Esophagus squamous epithelium (tissue), 5 donors: ENCODE measurements at regions not wholly inside any gene's neighbourhood (a gene's known extent, or its start where the extent isn't known, plus 50 kb on each side); places are given as distances from the start of the nearest gene placed in this dataset.

ENCODE experiments used
- DNase-seq: peaks from one replicate; lab custom pipeline; 2025; lab: John Stamatoyannopoulos, UW
- H3K27ac ChIP-seq, 4 donors: fragments of 200-600 bp; sonication (generic); one replicate each; pipeline ENCODE4 v1.5.1; 2016 to 2019; ENCODE audit warnings: mild to moderate bottlenecking in 1 of 4
- H3K27me3 ChIP-seq, 4 donors: fragments of 200-600 bp; sonication (generic); 1 replicate in 3 of 4; 2 replicates in 1 of 4; pipeline versions ENCODE4 v1.5.1 to v1.6.0; 2017 to 2021; ENCODE audit warnings: antibody characterized with exemption in 1 of 4
- H3K36me3 ChIP-seq, 3 donors: fragments of 200-600 bp; sonication (generic); one replicate each; pipeline ENCODE4 v1.5.1; 2016 to 2019
- H3K4me1 ChIP-seq, 3 donors: fragments of 200-600 bp; sonication (generic); one replicate each; pipeline ENCODE4 v1.5.1; 2017 to 2019
- H3K4me3 ChIP-seq, 4 donors: fragments of 200-600 bp; sonication (generic); 1 replicate in 3 of 4; 2 replicates in 1 of 4; pipeline ENCODE4 v1.5.1; 2016 to 2019; ENCODE audit warnings: mild to moderate bottlenecking in 2 of 4, moderate library complexity in 1 of 4
- H3K9me3 ChIP-seq, 3 donors: fragments of 200-600 bp; sonication (generic); one replicate each; pipeline ENCODE4 v1.5.1; 2016 to 2019
- CTCF ChIP-seq, 6 experiments: fragments of 450-650 bp in 4 of 6; fragments of 200-600 bp in 2 of 6; sonication (generic) in 2 of 6; IDR thresholded peaks; one replicate each; pipeline ENCODE4 v1.5.1; 2016 to 2019; ENCODE audit warnings: antibody characterized with exemption in 6 of 6, mild to moderate bottlenecking in 4 of 6, moderate library complexity in 4 of 6
- POLR2A ChIP-seq, 4 donors: fragments of 450-650 bp; IDR thresholded peaks; one replicate each; pipeline ENCODE4 v1.6.1; 2017; ENCODE audit warnings: antibody characterized with exemption in 4 of 4, mild to moderate bottlenecking in 4 of 4, moderate library complexity in 3 of 4
- WGBS, 2 donors: methylation state at CpG; one replicate each; pipeline ENCODE4 v1.1.5; 2018; 5-methylcytosine and 5-hydroxymethylcytosine counted together
- intact Hi-C: fragments of 100-400 bp; cut with DNase I; formaldehyde crosslinking; loops from one replicate; pipeline ENCODE4 v1.15.0; 2022
- donor health status: DM: yes; HTN: yes; CAD: no.

- H3K36me3 ChIP-seq = no peaks in the 10 kb centered on the region
- H3K27ac ChIP-seq = no peak overlapping the region
- intact Hi-C loops = no loop called here
- no peaks in the 10 kb centered on the region for H3K4me1 ChIP-seq
- DNase-seq = no peak
- no peaks in the 10 kb centered on the region for H3K9me3 ChIP-seq
- 76 to 89% methylated on average over 5 to 6 of the region's 8 CpGs for WGBS, 2 donors
- TF ChIP-seq POLR2A (IDR thresholded peaks at IDR 0.05) (no peak), CTCF (IDR thresholded peaks at IDR 0.05) (no peak)
- no peaks in the 10 kb centered on the region for H3K27me3 ChIP-seq
- no peak overlapping the region for H3K4me3 ChIP-seq
Observed at GRCh38 chr11:37774441-37774840, 1176.4 kb upstream of the RAG2 start.

GRCh38 chr11:37770145-37770544 is 1172.1 kb upstream of the RAG2 start:
- intact Hi-C loops = no loop called here

GRCh38 chr11:37762079-37762478 is 1164.0 kb upstream of the RAG2 start:
- Histone ChIP-seq H3K4me1 (no peaks in the 10 kb centered on the region), H3K27me3 (no peaks in the 10 kb centered on the region), H3K9me3 (no peaks in the 10 kb centered on the region), H3K4me3 (no peak overlapping the region), H3K27ac (no peak overlapping the region), H3K36me3 (no peaks in the 10 kb centered on the region)
- no peak for DNase-seq
- TF ChIP-seq POLR2A (IDR thresholded peaks at IDR 0.05) (no peak), CTCF (IDR thresholded peaks at IDR 0.05) (no peak)
- 79 to 87% methylated on average over 3 of the region's 3 CpGs for WGBS, 2 donors
- intact Hi-C loops = no loop called here

More at GRCh38 chr11:37770145-37770544, 1172.1 kb upstream of the RAG2 start:
- Histone ChIP-seq H3K36me3 (no peaks in the 10 kb centered on the region), H3K9me3 (no peaks in the 10 kb centered on the region), H3K4me1 (no peaks in the 10 kb centered on the region), H3K4me3 (no peak overlapping the region), H3K27ac (no peak overlapping the region), H3K27me3 (no peaks in the 10 kb centered on the region)
- TF ChIP-seq CTCF (IDR thresholded peaks at IDR 0.05) (no peak), POLR2A (IDR thresholded peaks at IDR 0.05) (no peak)
- WGBS, 2 donors = 48 to 63% methylated on average over 1 of the region's 1 CpG
- no peak for DNase-seq

- Histone ChIP-seq H3K4me1 (no peaks in the 10 kb centered on the region), H3K36me3 (no peaks in the 10 kb centered on the region), H3K4me3 (no peak overlapping the region), H3K9me3 (no peaks in the 10 kb centered on the region), H3K27ac (no peak overlapping the region), H3K27me3 (no peaks in the 10 kb centered on the region)
- no peak for TF ChIP-seq POLR2A (IDR thresholded peaks at IDR 0.05)
- TF ChIP-seq CTCF (IDR thresholded peaks at IDR 0.05) = no peak
- intact Hi-C loops = no loop called here
- 79 to 87% methylated on average over 1 of the region's 1 CpG for WGBS, 2 donors
- DNase-seq = no peak
Observed at GRCh38 chr11:37755521-37755920, 1157.5 kb upstream of the RAG2 start.

GRCh38 chr11:37748641-37749040 is 1150.6 kb upstream of the RAG2 start:
- no peak overlapping the region for H3K4me3 ChIP-seq
- no peaks in the 10 kb centered on the region for H3K36me3 ChIP-seq
- no peaks in the 10 kb centered on the region for H3K9me3 ChIP-seq
- H3K4me1 ChIP-seq = no peaks in the 10 kb centered on the region
- no peak for TF ChIP-seq POLR2A (IDR thresholded peaks at IDR 0.05)
- no peak for TF ChIP-seq CTCF (IDR thresholded peaks at IDR 0.05)
- H3K27ac ChIP-seq = no peak overlapping the region
- no peaks in the 10 kb centered on the region for H3K27me3 ChIP-seq
- intact Hi-C loops = no loop called here
- no peak for DNase-seq
